GM10847 (cell line): ENCODE measurements at regions not wholly inside any gene's neighbourhood (a gene's known extent, or its start where the extent isn't known, plus 50 kb on each side); places are given as distances from the start of the nearest gene placed in this dataset.

Experiments used
- POLR2A ChIP-seq: IDR thresholded peaks from 2 replicates; pipeline ENCODE4 v1.6.1; 2011; ENCODE audit not compliant: insufficient read length; ENCODE audit errors: extremely low read depth

GRCh38 chr2:144120487-144120886, 399.4 kb downstream of the ZEB2 start:
- TF ChIP-seq POLR2A: no peak

DNA sequence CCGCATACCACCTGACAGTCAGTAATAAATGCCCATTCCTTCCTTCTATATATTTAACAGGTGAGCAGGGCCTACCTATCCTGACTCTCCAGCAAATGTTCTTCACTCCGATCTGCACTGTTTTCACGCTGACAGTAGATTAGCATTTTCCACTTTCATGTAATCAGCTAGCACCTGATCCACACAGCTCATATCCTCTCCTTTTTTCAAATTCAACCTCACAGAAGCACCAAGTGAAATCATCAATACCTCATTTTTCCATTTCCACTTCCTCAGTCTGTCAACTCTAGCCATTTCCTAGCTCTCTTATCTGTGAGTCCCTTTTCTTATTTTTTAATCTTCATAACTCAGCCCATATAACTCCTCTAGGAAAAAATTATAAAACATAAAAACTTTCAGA, 402.8 kb downstream of the ZEB2 start:
- no peak for TF ChIP-seq POLR2A

- TF ChIP-seq POLR2A: no peak
Measured at GRCh38 chr2:144115739-144116291, 404.1 kb downstream of the ZEB2 start.

- TF ChIP-seq POLR2A: no peak
Measured at GRCh38 chr2:144114760-144115159, 405.2 kb downstream of the ZEB2 start.

DNA sequence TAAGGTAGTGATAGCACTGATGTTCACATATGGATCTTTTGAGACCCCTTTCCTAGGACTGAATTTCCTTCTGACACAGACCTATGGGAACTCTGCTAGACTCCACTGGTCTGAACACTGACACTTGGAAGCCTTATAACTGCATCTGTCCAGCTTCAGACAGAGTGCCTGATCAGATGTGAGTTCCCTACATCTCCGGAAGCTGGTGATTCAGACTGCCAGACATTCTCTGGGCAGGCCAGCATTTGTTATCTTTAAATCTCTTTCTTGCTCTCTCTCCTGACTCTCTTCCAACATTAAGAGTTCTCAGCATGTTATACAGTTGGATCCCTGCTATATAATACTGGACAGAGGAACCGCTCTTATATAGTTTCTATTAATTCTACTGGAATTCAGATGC, 408.5 kb downstream of the ZEB2 start:
- TF ChIP-seq POLR2A: no peak

GRCh38 chr2:144102386-144102785, 417.5 kb downstream of the ZEB2 start:
- no peak for TF ChIP-seq POLR2A

DNA sequence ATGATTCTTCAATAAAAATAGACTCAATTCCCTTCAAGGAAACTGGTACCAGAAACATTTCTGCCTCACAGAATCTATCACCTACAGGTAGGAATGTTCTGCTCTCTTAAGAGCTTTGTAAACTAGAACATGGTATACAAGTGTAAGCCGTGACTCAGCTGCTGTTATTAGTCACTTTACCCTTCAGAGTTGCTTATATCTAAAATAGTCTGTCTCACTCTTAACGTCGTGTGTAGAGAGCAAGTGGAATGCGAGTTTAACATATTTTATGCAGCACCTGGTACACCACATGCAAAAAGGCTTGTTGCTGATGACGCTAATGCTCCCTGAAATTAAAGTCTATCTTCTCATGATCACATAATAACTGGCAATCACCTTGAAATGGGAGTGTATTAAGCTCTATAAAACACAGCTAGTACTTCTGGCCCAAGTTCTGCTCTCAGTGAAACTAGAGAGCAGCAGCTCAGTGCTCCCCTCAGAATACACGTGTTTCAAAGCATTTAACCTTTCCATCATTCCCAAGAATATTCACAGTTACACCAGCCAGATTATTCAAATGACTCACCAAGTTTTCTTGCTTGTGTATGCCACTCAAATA, 420.0 kb downstream of the ZEB2 start:
- TF ChIP-seq POLR2A: no peak

GRCh38 chr2:144099340-144099739, 420.6 kb downstream of the ZEB2 start:
- no peak for TF ChIP-seq POLR2A

GRCh38 chr2:144097440-144098225, 422.3 kb downstream of the ZEB2 start:
- no peak for TF ChIP-seq POLR2A

- TF ChIP-seq POLR2A: no peak
Measured at GRCh38 chr2:144096531-144096930, 423.4 kb downstream of the ZEB2 start.

DNA sequence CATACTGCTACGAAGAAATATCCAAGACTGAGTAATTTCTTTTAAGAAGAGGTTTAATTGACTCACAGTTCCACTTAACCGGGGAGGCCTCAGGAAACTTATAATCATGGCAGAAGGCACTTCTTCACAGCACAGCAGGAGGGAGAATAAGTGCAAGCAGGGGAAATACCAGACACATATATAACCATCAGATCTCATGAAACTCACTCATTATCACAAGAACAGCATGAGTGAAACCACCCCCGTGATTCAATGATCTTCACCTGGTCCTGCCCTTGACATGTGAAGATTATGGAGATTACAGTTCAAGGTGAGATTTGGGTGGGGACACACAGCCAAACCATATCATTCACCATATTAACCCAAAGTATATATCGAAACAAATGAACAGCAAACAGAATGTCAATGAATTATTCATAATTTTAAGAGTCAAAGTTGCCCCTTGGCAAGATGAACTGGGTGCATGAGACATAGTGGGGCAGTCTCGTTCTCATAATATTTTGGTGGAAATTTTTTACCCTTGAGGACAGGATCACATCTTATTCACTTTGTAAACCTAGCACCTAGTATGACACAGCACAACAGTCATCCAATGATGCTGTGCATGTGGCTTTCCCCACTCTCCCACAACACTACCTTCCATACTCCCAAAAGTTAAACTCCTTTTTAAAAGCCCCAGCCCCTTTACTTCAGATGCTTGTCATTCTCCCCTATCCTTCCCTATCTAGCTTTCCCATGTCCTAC, 425.3 kb downstream of the ZEB2 start:
- no peak for TF ChIP-seq POLR2A

- TF ChIP-seq POLR2A: no peak
Measured at GRCh38 chr2:144091622-144092021, 428.3 kb downstream of the ZEB2 start.

DNA sequence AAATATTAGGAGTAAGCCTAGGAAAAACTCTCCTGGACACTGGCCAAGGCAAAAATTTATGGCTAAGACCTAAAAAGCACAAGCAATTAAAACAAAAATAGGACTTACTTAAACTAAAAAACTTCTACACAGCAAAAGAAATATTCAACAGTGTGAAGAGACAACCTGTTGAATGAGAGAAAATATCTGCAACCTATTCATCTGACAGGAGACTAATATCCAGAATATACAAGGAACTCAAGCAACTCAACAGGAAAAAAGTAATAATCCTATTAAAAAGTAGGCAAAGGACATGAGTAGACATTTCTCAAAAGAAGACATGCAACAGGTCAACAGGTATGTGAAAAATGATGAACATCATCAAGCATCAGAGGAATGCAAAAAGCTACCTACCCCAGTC, 431.1 kb downstream of the ZEB2 start:
- no peak for TF ChIP-seq POLR2A

DNA sequence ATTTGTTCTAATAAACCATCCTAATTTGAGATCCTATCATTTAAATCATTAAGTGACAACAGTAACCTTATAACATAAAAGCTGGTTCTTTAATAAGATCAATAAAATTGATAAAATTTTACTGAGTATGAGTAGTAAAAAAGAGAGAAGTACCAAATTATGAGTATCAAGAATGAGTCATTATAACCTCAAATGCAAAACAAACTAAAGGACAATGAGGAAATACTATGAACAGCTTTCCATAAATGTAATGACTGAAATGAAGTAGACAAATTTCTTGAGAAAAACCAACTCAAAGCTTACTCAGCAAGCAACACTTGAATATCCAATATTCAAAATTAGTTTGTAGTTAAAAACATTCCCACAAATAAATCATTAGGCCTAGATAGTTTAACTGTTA, 433.0 kb downstream of the ZEB2 start:
- TF ChIP-seq POLR2A: no peak

- no peak for TF ChIP-seq POLR2A
Measured at GRCh38 chr2:144085016-144085415, 434.9 kb downstream of the ZEB2 start.

- TF ChIP-seq POLR2A: no peak
Measured at GRCh38 chr2:144084114-144084661, 435.7 kb downstream of the ZEB2 start.

GRCh38 chr2:144083211-144083610, 436.7 kb downstream of the ZEB2 start:
- TF ChIP-seq POLR2A: no peak
